ENCODE measurements at regions not wholly inside any gene's neighbourhood (a gene's known extent, or its start where the extent isn't known, plus 50 kb on each side); places are given as distances from the start of the nearest gene placed in this dataset.

DNA sequence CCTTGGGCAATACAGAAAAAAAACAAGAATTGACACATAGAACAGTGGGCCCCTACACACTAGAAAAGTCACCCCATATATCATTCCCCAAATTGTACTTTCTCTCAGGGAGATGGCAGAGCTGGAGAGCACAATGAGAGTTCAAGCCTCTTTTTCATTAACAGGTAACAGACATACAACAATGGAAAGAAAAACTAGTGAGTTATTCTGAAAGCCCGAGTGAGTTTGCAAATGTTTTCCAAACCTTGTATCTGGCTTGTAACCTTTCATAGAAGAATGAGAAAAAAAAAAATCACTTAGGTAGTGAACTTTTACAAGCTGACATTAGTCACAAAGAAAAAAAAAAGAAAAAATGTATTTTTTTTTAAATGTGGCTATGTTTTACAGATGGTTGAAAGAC lies 349.6 kb downstream of the RPS4Y2 start:
- no peak for TF ChIP-seq SUZ12 (IDR thresholded peaks at IDR 0.05; ENCODE audit: extremely low read depth, insufficient read depth, insufficient read length)
- TF ChIP-seq YY1 (IDR thresholded peaks at IDR 0.05; ENCODE audit: insufficient read depth, insufficient read length): no peak
- TF ChIP-seq ZNF274 (IDR thresholded peaks at IDR 0.05; ENCODE audit: low read depth, low read length): no peak
- no peak for DNase-seq (ENCODE audit: low read depth, low spot score)
- no peaks in the 10 kb centered on the region for H3K9me3 ChIP-seq (ENCODE audit: insufficient read depth, low read length)

DNA sequence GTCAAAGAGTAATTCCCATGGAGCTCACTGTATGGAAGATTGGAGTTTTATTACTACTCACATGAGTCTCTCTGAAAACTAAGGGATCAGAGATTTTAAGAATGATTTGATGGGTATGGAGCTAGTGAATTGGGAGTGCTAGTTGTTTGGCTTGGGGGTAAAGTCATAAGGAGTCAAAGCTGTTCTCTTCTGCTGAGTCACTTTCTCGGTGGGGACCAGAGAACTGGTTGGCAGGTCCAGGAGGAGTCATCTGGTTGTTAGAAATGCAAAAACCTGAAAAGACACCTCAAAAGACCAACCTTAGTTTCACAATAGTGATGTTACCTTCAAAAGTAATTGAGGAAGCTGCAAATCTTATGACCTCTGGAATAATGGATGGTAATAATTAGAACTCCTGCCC lies 355.4 kb downstream of the RPS4Y2 start:
- no peaks in the 10 kb centered on the region for H3K4me1 ChIP-seq (ENCODE audit: insufficient read depth, insufficient read length)
- TF ChIP-seq SUZ12 (IDR thresholded peaks at IDR 0.05; ENCODE audit: extremely low read depth, insufficient read depth, insufficient read length) (no peak), YY1 (IDR thresholded peaks at IDR 0.05; ENCODE audit: insufficient read depth, insufficient read length) (no peak), ZNF274 (IDR thresholded peaks at IDR 0.05; ENCODE audit: low read depth, low read length) (no peak)

More for the DNA sequence above, 349.6 kb downstream of the RPS4Y2 start:
- no peaks in the 10 kb centered on the region for H3K4me1 ChIP-seq (ENCODE audit: insufficient read depth, insufficient read length)
- no peaks in the 10 kb centered on the region for H3K27me3 ChIP-seq (ENCODE audit: insufficient read depth, insufficient read length)
- H3K4me3 ChIP-seq (ENCODE audit: insufficient read length, low read depth): no peak overlapping the region
- H3K36me3 ChIP-seq (ENCODE audit: insufficient read depth, insufficient read length, low read length): no peaks in the 10 kb centered on the region
- no peak overlapping the region for H3K9ac ChIP-seq (ENCODE audit: insufficient read length, low read depth)

DNA sequence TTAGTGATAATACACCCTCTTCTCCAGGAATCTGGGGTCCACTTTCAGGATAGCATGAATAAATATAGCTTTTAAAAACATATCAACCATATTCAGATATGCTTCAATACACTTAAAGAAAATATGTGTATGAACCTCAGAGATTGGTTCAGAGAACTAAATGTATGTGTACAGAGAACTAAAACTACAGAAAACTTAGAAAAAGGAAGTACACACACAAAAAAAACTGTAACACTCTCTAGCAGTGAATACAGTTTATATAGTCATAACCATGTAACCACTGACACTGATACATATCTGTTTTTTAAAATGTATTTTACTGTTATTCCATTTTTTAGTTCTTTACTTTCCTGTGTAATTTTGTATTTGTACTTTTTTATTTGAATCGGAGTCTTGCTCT lies 365.2 kb downstream of the RPS4Y2 start:
- H3K36me3 ChIP-seq (ENCODE audit: insufficient read depth, insufficient read length, low read length): no peaks in the 10 kb centered on the region

More for the DNA sequence above, 355.4 kb downstream of the RPS4Y2 start:
- no peaks in the 10 kb centered on the region for H3K9me3 ChIP-seq (ENCODE audit: insufficient read depth, low read length)
- H3K27me3 ChIP-seq (ENCODE audit: insufficient read depth, insufficient read length): no peaks in the 10 kb centered on the region
- no peak overlapping the region for H3K9ac ChIP-seq (ENCODE audit: insufficient read length, low read depth)
- DNase-seq (ENCODE audit: low read depth, low spot score): no peak
- no peaks in the 10 kb centered on the region for H3K36me3 ChIP-seq (ENCODE audit: insufficient read depth, insufficient read length, low read length)
- H3K4me3 ChIP-seq (ENCODE audit: insufficient read length, low read depth): no peak overlapping the region

GRCh38 chrY:21135591-21135990 lies 375.5 kb upstream of the RBMY1B start:
- Histone ChIP-seq H3K9me3 (ENCODE audit: insufficient read depth, low read length) (no peaks in the 10 kb centered on the region), H3K36me3 (ENCODE audit: insufficient read depth, insufficient read length, low read length) (no peaks in the 10 kb centered on the region), H3K27me3 (ENCODE audit: insufficient read depth, insufficient read length) (no peaks in the 10 kb centered on the region), H3K4me3 (ENCODE audit: insufficient read length, low read depth) (no peak overlapping the region), H3K9ac (ENCODE audit: insufficient read length, low read depth) (no peak overlapping the region), H3K4me1 (ENCODE audit: insufficient read depth, insufficient read length) (no peaks in the 10 kb centered on the region)
- TF ChIP-seq SUZ12 (IDR thresholded peaks at IDR 0.05; ENCODE audit: extremely low read depth, insufficient read depth, insufficient read length) (no peak), ZNF274 (IDR thresholded peaks at IDR 0.05; ENCODE audit: low read depth, low read length) (no peak), YY1 (IDR thresholded peaks at IDR 0.05; ENCODE audit: insufficient read depth, insufficient read length) (no peak)
- DNase-seq (ENCODE audit: low read depth, low spot score): no peak

More for the DNA sequence above, 365.2 kb downstream of the RPS4Y2 start:
- Histone ChIP-seq H3K9me3 (ENCODE audit: insufficient read depth, low read length) (no peaks in the 10 kb centered on the region), H3K9ac (ENCODE audit: insufficient read length, low read depth) (no peak overlapping the region), H3K4me1 (ENCODE audit: insufficient read depth, insufficient read length) (no peaks in the 10 kb centered on the region), H3K27me3 (ENCODE audit: insufficient read depth, insufficient read length) (no peaks in the 10 kb centered on the region), H3K4me3 (ENCODE audit: insufficient read length, low read depth) (no peak overlapping the region)
- TF ChIP-seq YY1 (IDR thresholded peaks at IDR 0.05; ENCODE audit: insufficient read depth, insufficient read length) (no peak), ZNF274 (IDR thresholded peaks at IDR 0.05; ENCODE audit: low read depth, low read length) (no peak), SUZ12 (IDR thresholded peaks at IDR 0.05; ENCODE audit: extremely low read depth, insufficient read depth, insufficient read length) (no peak)
- DNase-seq (ENCODE audit: low read depth, low spot score): no peak

DNA sequence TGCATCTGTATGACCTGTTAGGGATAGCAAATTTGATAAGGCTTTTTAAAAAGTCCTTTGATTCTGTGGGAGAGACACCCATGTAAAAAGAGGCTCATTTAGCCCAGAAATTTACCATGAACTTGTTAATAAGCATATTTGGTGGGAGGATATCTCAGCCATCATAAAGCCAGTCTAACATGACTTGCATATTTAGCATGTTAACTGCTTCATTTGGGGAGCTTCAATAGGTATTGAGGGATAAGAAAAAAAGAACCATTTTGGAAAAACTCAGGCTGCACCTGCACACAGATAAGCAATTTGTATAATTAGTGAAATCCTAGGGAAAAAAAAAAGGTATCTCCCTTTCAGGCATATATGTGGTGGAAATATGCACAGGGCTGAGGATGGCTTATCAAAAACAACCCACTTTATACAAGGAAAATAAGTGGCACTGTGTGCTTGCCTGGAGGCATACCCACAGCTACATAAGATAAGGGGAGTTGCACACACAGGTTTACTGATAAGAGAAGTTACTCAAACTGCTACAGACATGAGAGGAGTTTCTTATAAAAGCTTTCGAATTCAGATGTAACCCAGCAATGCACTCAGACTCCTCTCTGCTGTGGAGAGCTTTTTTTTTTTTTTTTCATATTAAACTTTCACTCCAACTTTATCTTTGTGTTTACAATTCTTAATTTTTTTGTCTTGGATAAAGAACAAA lies 372.9 kb upstream of the RBMY1B start:
- DNase-seq (ENCODE audit: low read depth, low spot score): no peak
- H3K9me3 ChIP-seq (ENCODE audit: insufficient read depth, low read length): no peaks in the 10 kb centered on the region
- no peaks in the 10 kb centered on the region for H3K36me3 ChIP-seq (ENCODE audit: insufficient read depth, insufficient read length, low read length)
- no peak overlapping the region for H3K4me3 ChIP-seq (ENCODE audit: insufficient read length, low read depth)
- no peak overlapping the region for H3K9ac ChIP-seq (ENCODE audit: insufficient read length, low read depth)
- no peak for TF ChIP-seq ZNF274 (IDR thresholded peaks at IDR 0.05; ENCODE audit: low read depth, low read length)
- no peak for TF ChIP-seq YY1 (IDR thresholded peaks at IDR 0.05; ENCODE audit: insufficient read depth, insufficient read length)
- TF ChIP-seq SUZ12 (IDR thresholded peaks at IDR 0.05; ENCODE audit: extremely low read depth, insufficient read depth, insufficient read length): no peak
- H3K4me1 ChIP-seq (ENCODE audit: insufficient read depth, insufficient read length): no peaks in the 10 kb centered on the region
- H3K27me3 ChIP-seq (ENCODE audit: insufficient read depth, insufficient read length): no peaks in the 10 kb centered on the region

DNA sequence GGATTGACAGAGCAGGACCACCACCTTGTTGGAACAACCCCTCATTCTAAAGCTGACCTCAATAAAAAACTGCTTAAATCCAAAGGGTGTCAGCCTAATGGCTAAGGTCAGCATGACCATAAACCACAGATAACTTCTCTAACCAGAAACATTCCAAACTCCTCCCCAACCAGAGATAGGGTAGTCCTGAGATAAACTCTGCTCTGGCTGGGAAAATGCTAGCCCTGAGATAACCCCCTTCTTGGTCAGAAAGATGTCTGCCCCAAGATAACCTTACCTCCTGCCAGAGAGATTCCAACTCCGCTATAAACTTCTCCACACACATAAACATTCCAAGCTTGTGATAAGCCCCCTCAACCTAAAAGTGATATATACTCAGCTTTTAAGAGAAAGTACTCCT lies 364.8 kb upstream of the RBMY1B start:
- H3K4me1 ChIP-seq (ENCODE audit: insufficient read depth, insufficient read length): no peaks in the 10 kb centered on the region
- no peaks in the 10 kb centered on the region for H3K36me3 ChIP-seq (ENCODE audit: insufficient read depth, insufficient read length, low read length)
- H3K9ac ChIP-seq (ENCODE audit: insufficient read length, low read depth): no peak overlapping the region
- DNase-seq (ENCODE audit: low read depth, low spot score): no peak
- H3K27me3 ChIP-seq (ENCODE audit: insufficient read depth, insufficient read length): no peaks in the 10 kb centered on the region
- TF ChIP-seq YY1 (IDR thresholded peaks at IDR 0.05; ENCODE audit: insufficient read depth, insufficient read length) (no peak), ZNF274 (IDR thresholded peaks at IDR 0.05; ENCODE audit: low read depth, low read length) (no peak), SUZ12 (IDR thresholded peaks at IDR 0.05; ENCODE audit: extremely low read depth, insufficient read depth, insufficient read length) (no peak)
- H3K4me3 ChIP-seq (ENCODE audit: insufficient read length, low read depth): no peak overlapping the region
- H3K9me3 ChIP-seq (ENCODE audit: insufficient read depth, low read length): no peaks in the 10 kb centered on the region

GRCh38 chrY:21149971-21150370 lies 361.2 kb upstream of the RBMY1B start:
- Histone ChIP-seq H3K4me1 (ENCODE audit: insufficient read depth, insufficient read length) (no peaks in the 10 kb centered on the region), H3K9ac (ENCODE audit: insufficient read length, low read depth) (no peak overlapping the region), H3K36me3 (ENCODE audit: insufficient read depth, insufficient read length, low read length) (no peaks in the 10 kb centered on the region), H3K9me3 (ENCODE audit: insufficient read depth, low read length) (no peaks in the 10 kb centered on the region; the same call in 1 of the 2 replicates), H3K4me3 (ENCODE audit: insufficient read length, low read depth) (no peak overlapping the region), H3K27me3 (ENCODE audit: insufficient read depth, insufficient read length) (no peaks in the 10 kb centered on the region)
- no peak for TF ChIP-seq SUZ12 (IDR thresholded peaks at IDR 0.05; ENCODE audit: extremely low read depth, insufficient read depth, insufficient read length)
- no peak for DNase-seq (ENCODE audit: low read depth, low spot score)

Data from NT2/D1 (cell line).